ENCODE measurements at regions not wholly inside any gene's neighbourhood (a gene's known extent, or its start where the extent isn't known, plus 50 kb on each side); places are given as distances from the start of the nearest gene placed in this dataset.

GRCh38 chr9:90991953-90992352 lies 190.3 kb downstream of the SYK start:
- H3K4me1 ChIP-seq (ENCODE audit: control insufficient read depth, low read length): no peaks in the 10 kb centered on the region
- TF ChIP-seq EZH2phosphoT487 (IDR thresholded peaks at IDR 0.05; ENCODE audit: borderline replicate concordance, low read length): no peak
- TF ChIP-seq, protein P1, sequence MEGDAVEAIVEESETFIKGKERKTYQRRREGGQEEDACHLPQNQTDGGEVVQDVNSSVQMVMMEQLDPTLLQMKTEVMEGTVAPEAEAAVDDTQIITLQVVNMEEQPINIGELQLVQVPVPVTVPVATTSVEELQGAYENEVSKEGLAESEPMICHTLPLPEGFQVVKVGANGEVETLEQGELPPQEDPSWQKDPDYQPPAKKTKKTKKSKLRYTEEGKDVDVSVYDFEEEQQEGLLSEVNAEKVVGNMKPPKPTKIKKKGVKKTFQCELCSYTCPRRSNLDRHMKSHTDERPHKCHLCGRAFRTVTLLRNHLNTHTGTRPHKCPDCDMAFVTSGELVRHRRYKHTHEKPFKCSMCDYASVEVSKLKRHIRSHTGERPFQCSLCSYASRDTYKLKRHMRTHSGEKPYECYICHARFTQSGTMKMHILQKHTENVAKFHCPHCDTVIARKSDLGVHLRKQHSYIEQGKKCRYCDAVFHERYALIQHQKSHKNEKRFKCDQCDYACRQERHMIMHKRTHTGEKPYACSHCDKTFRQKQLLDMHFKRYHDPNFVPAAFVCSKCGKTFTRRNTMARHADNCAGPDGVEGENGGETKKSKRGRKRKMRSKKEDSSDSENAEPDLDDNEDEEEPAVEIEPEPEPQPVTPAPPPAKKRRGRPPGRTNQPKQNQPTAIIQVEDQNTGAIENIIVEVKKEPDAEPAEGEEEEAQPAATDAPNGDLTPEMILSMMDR (IDR thresholded peaks at IDR 0.05; ENCODE audit: low read depth, low read length, poor library complexity, severe bottlenecking): no peak
- no peaks in the 10 kb centered on the region for H3K79me2 ChIP-seq (ENCODE audit: control insufficient read depth, low read length)
- H3K4me2 ChIP-seq (ENCODE audit: low read length): no peak overlapping the region
- H3K9me2 ChIP-seq (replicated peaks; ENCODE audit: control insufficient read depth, low read length): no peaks in the 10 kb centered on the region
- H4K20me1 ChIP-seq (ENCODE audit: control insufficient read depth, insufficient read depth, low read depth, low read length): no peaks in the 10 kb centered on the region
- H3K27ac ChIP-seq (ENCODE audit: low read depth, low read length): no peak overlapping the region
- H3K27me3 ChIP-seq (ENCODE audit: control insufficient read depth, low read length): peaks cover 5% of the 10 kb centered on the region; the same call in 1 of the 2 replicates
- H3K36me3 ChIP-seq (ENCODE audit: control insufficient read depth, low read length): no peaks in the 10 kb centered on the region
- H3F3A ChIP-seq (ENCODE audit: control insufficient read depth, insufficient read depth): no peaks in the 10 kb centered on the region
- H3K9me3 ChIP-seq (ENCODE audit: control insufficient read depth, insufficient read depth, low read length): no peaks in the 10 kb centered on the region
- H3K4me3 ChIP-seq (ENCODE audit: low read length): no peak overlapping the region

DNA sequence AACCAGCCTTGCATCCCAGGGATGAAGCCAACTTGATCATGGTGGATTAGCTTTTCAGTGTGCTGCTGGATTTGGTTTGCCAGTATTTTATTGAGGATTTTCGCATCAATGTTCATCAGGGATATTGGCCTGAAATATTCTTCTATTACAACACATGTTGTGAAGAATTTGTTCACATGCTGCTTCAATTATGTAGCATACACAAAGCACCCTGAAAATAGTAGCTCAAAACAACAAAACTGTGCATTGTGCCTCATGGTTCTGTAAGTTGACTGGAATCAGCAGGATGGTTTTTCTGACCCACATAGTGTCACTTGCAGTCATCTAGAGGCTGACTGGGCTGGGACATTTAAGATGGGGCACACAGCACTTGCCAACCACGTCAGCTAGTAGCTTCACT lies 193.9 kb downstream of the SYK start:
- no peaks in the 10 kb centered on the region for H3K9me3 ChIP-seq (ENCODE audit: control insufficient read depth, insufficient read depth, low read length)
- H3K27me3 ChIP-seq (ENCODE audit: control insufficient read depth, low read length): no peaks in the 10 kb centered on the region
- no peaks in the 10 kb centered on the region for H3K9me2 ChIP-seq (replicated peaks; ENCODE audit: control insufficient read depth, low read length)
- H3F3A ChIP-seq (ENCODE audit: control insufficient read depth, insufficient read depth): no peaks in the 10 kb centered on the region
- no peak for TF ChIP-seq EZH2phosphoT487 (IDR thresholded peaks at IDR 0.05; ENCODE audit: borderline replicate concordance, low read length)
- TF ChIP-seq, protein P1 (IDR thresholded peaks at IDR 0.05; ENCODE audit: low read depth, low read length, poor library complexity, severe bottlenecking): no peak
- H4K20me1 ChIP-seq (ENCODE audit: control insufficient read depth, insufficient read depth, low read depth, low read length): no peaks in the 10 kb centered on the region
- no peak overlapping the region for H3K4me2 ChIP-seq (ENCODE audit: low read length)
- H3K4me1 ChIP-seq (ENCODE audit: control insufficient read depth, low read length): no peaks in the 10 kb centered on the region
- H3K4me3 ChIP-seq (ENCODE audit: low read length): no peak overlapping the region
- no peaks in the 10 kb centered on the region for H3K36me3 ChIP-seq (ENCODE audit: control insufficient read depth, low read length)
- no peak overlapping the region for H3K27ac ChIP-seq (ENCODE audit: low read depth, low read length)
- no peaks in the 10 kb centered on the region for H3K79me2 ChIP-seq (ENCODE audit: control insufficient read depth, low read length)

DNA sequence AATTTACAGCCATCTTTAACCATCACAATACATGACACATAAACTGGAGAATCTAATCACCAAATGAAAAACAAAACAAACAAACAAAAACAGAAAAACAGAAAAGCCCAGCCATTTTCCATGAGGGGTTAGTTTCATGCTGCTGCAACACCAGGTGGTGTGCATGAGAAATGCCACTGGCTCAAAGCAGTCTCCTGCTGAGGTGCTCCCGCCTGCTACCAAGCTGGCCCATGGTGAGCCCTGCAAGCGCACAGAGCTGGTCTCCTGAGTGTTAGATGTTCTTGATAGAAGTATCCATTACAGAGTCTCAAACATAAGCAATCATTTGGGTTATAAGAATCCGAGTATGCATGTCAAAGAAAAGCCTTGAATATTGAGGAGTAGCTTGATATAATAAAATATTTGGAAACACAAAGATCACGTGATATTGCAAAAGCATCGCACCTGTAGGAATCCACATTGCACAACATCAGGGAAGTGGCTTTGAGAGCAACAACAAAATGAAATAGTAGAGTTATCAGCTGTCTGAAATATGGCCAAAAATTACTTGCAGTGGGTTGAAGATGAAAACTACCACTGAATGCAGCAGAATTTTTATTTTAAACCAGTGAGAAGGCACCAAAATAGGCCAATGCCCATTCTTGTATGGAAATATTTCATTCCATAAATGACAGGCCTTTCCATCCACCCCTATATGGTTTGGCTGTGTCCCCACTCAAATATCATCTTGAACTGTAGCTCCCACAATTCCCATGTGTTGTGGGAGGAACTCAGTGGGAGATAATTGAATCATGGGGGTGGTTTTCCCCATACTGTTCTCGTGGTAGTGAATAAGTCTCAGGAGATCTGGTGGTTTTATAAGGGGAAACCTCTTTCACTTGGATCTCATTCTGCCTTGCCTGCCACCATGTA lies 194.8 kb downstream of the SYK start:
- Histone ChIP-seq H3K27me3 (ENCODE audit: control insufficient read depth, low read length) (no peaks in the 10 kb centered on the region), H3K79me2 (ENCODE audit: control insufficient read depth, low read length) (no peaks in the 10 kb centered on the region)

More for the DNA sequence above, 194.8 kb downstream of the SYK start:
- TF ChIP-seq, protein P1 (IDR thresholded peaks at IDR 0.05; ENCODE audit: low read depth, low read length, poor library complexity, severe bottlenecking): no peak
- no peak for TF ChIP-seq EZH2phosphoT487 (IDR thresholded peaks at IDR 0.05; ENCODE audit: borderline replicate concordance, low read length)
- H3F3A ChIP-seq (ENCODE audit: control insufficient read depth, insufficient read depth): no peaks in the 10 kb centered on the region
- H3K27ac ChIP-seq (ENCODE audit: low read depth, low read length): no peak overlapping the region
- H4K20me1 ChIP-seq (ENCODE audit: control insufficient read depth, insufficient read depth, low read depth, low read length): no peaks in the 10 kb centered on the region
- H3K4me2 ChIP-seq (ENCODE audit: low read length): no peak overlapping the region
- no peak overlapping the region for H3K4me3 ChIP-seq (ENCODE audit: low read length)
- H3K9me2 ChIP-seq (replicated peaks; ENCODE audit: control insufficient read depth, low read length): no peaks in the 10 kb centered on the region
- H3K36me3 ChIP-seq (ENCODE audit: control insufficient read depth, low read length): no peaks in the 10 kb centered on the region
- no peaks in the 10 kb centered on the region for H3K4me1 ChIP-seq (ENCODE audit: control insufficient read depth, low read length)
- H3K9me3 ChIP-seq (ENCODE audit: control insufficient read depth, insufficient read depth, low read length): no peaks in the 10 kb centered on the region

Measured in DOHH2 (cell line).